Tibial nerve (tissue), 4 donors: ENCODE measurements at regions not wholly inside any gene's neighbourhood (a gene's known extent, or its start where the extent isn't known, plus 50 kb on each side); places are given as distances from the start of the nearest gene placed in this dataset.

Experiments
- DNase-seq, 2 donors: peaks; one replicate each; pipeline ENCODE4 v3.0.0-alpha.2; 2019; ENCODE audit warnings: low spot score in 2 of 2
- H3K27ac ChIP-seq, 4 donors: fragments of 200-600 bp; sonication (generic) in 3 of 4; one replicate each; pipeline ENCODE4 v1.5.1; 2017 to 2019; ENCODE audit warnings: mild to moderate bottlenecking in 1 of 4
- H3K27me3 ChIP-seq, 2 donors: fragments of 200-600 bp; sonication (generic) in 1 of 2; one replicate each; pipeline versions ENCODE4 v1.5.1 to v1.6.0; 2017 to 2019
- H3K36me3 ChIP-seq, 3 donors: fragments of 200-600 bp; sonication (generic); one replicate each; pipeline ENCODE4 v1.5.1; 2018 to 2019
- H3K4me1 ChIP-seq, 4 donors: fragments of 200-600 bp; sonication (generic) in 3 of 4; one replicate each; pipeline ENCODE4 v1.5.1; 2017 to 2019
- H3K4me3 ChIP-seq, 4 donors: fragments of 200-600 bp; sonication (generic) in 3 of 4; one replicate each; pipeline ENCODE4 v1.5.1; 2017 to 2019; ENCODE audit warnings: mild to moderate bottlenecking in 1 of 4, moderate library complexity in 1 of 4
- H3K9me3 ChIP-seq, 4 donors: fragments of 200-600 bp; sonication (generic) in 3 of 4; one replicate each; pipeline ENCODE4 v1.5.1; 2017 to 2019
- CTCF ChIP-seq, 5 experiments: fragments of 200-600 bp in 3 of 5; fragments of 450-650 bp in 2 of 5; sonication (generic) in 3 of 5; IDR thresholded peaks; one replicate each; pipeline ENCODE4 v1.5.1; 2016 to 2019; ENCODE audit warnings: antibody characterized with exemption in 5 of 5, mild to moderate bottlenecking in 3 of 5, moderate library complexity in 2 of 5
- EP300 ChIP-seq, 2 donors: sonication (generic); formaldehyde crosslinking; IDR thresholded peaks; one replicate each; pipeline ENCODE4 v1.6.1; 2017; ENCODE audit warnings: antibody characterized with exemption in 2 of 2, mild to moderate bottlenecking in 1 of 2
- POLR2A ChIP-seq, 2 donors: fragments of 450-650 bp; IDR thresholded peaks; one replicate each; pipeline ENCODE4 v1.6.1; 2017; ENCODE audit warnings: antibody characterized with exemption in 2 of 2, mild to moderate bottlenecking in 2 of 2, moderate library complexity in 2 of 2
- WGBS, 2 donors: methylation state at CpG; one replicate each; pipeline ENCODE4 v1.1.5; 2018; 5-methylcytosine and 5-hydroxymethylcytosine counted together

GRCh38 chr2:6443061-6443823 is 422.5 kb downstream of the CMPK2 start:
- TF ChIP-seq POLR2A (IDR thresholded peaks at IDR 0.05): no peak
- no peak for TF ChIP-seq EP300 (IDR thresholded peaks at IDR 0.05)
- TF ChIP-seq CTCF (IDR thresholded peaks at IDR 0.05): no peak
- Histone ChIP-seq H3K4me1 (no peaks in the 10 kb centered on the region), H3K27ac (no peak overlapping the region), H3K4me3 (no peak overlapping the region), H3K27me3 (no peaks in the 10 kb centered on the region), H3K36me3 (no peaks in the 10 kb centered on the region), H3K9me3 (no peaks in the 10 kb centered on the region)
- WGBS, 2 donors: 94 to 96% methylated on average over 4 of the region's 4 CpGs
- DNase-seq: no peak

DNA sequence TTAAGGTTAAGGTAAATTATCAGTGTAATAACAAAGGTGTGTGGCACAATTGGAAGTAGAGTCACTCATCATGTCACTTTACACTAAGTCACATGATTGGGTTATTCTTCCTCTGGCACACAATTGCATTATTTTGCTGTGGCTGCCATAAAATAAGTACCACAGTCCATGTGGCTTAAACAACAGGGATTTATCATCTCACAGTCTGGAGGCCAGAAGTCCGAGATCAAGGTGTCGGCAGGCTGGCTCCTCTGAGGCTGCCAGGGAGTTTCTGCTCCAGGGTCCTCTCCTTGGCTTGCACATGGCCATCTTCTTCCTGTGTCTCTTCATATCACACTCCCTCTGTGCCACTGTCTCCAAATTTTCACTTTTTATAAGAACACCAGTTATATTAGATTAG is 421.2 kb downstream of the CMPK2 start:
- no peak for DNase-seq
- H3K4me3 ChIP-seq: no peak overlapping the region
- TF ChIP-seq POLR2A (IDR thresholded peaks at IDR 0.05): no peak
- TF ChIP-seq CTCF (IDR thresholded peaks at IDR 0.05): no peak
- TF ChIP-seq EP300 (IDR thresholded peaks at IDR 0.05): no peak
- H3K36me3 ChIP-seq: no peaks in the 10 kb centered on the region
- no peaks in the 10 kb centered on the region for H3K27me3 ChIP-seq
- 95 to 100% methylated on average over 2 of the region's 2 CpGs for WGBS, 2 donors
- H3K4me1 ChIP-seq: no peaks in the 10 kb centered on the region
- no peak overlapping the region for H3K27ac ChIP-seq
- no peaks in the 10 kb centered on the region for H3K9me3 ChIP-seq

GRCh38 chr2:6445156-6445555 is 420.6 kb downstream of the CMPK2 start:
- DNase-seq: no peak
- WGBS, 2 donors: 62 to 80% methylated on average over 3 of the region's 3 CpGs
- Histone ChIP-seq H3K36me3 (no peaks in the 10 kb centered on the region), H3K27me3 (no peaks in the 10 kb centered on the region), H3K9me3 (no peaks in the 10 kb centered on the region), H3K4me1 (no peaks in the 10 kb centered on the region), H3K27ac (no peak overlapping the region), H3K4me3 (no peak overlapping the region)
- no peak for TF ChIP-seq EP300 (IDR thresholded peaks at IDR 0.05)
- no peak for TF ChIP-seq POLR2A (IDR thresholded peaks at IDR 0.05)
- TF ChIP-seq CTCF (IDR thresholded peaks at IDR 0.05): no peak

DNA sequence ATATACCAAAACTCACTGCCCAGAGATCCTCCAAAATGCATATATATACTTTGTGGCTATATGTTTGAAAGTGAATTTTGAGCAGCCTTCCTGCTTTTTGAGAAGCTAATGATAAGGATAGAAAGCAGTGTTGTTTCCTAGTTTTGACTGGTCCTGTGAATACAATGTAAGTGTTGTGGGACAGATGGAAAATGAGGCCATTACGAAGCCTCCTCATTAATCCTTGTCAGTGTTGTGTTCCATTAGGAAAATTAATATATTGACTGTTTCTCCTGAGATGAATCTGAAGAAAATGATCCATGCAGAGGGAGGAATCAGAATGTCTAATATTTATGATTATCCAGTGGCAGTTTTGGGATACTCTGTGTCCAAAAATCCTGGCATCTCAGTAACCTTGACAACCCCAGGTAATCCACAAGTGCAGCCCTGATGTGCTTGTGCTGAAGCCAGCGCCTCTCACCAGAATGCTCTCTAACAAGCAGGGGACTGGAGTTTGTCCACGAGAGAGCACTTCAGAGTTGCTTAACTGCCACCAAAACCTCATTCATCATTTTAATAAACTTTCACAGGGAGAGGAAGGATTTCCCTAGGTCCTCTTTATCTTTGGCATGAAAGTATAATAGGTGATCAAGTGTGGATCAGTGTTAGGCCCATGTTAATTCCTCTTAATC is 418.6 kb downstream of the CMPK2 start:
- no peaks in the 10 kb centered on the region for H3K9me3 ChIP-seq
- H3K4me1 ChIP-seq: no peaks in the 10 kb centered on the region
- WGBS, 2 donors: 59 to 62% methylated on average over 3 of the region's 3 CpGs
- TF ChIP-seq POLR2A (IDR thresholded peaks at IDR 0.05) (no peak), CTCF (IDR thresholded peaks at IDR 0.05) (no peak), EP300 (IDR thresholded peaks at IDR 0.05) (no peak)
- no peaks in the 10 kb centered on the region for H3K27me3 ChIP-seq
- no peak overlapping the region for H3K4me3 ChIP-seq
- DNase-seq: no peak
- H3K27ac ChIP-seq: no peak overlapping the region
- H3K36me3 ChIP-seq: no peaks in the 10 kb centered on the region

DNA sequence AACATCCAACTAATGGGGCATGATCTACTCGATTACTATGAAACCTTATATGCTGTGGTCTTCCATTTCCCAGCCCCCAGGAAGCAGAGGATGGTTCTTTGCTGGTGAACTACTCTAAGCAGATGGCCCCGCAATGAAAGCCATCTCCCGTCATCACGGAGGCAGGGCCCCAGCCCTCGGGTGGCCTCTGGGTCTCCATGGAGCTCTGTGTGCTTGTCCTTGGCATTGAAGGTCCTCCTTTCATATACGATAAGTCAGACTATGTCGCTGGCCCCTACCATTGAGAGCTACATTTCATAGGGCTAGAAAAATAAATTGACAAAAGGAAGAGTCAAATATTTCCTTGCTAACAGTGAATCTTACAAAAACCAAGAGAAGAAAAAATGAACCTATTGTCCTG is 416.8 kb downstream of the CMPK2 start:
- WGBS, 2 donors: 50 to 63% methylated on average over 7 of the region's 7 CpGs
- no peaks in the 10 kb centered on the region for H3K9me3 ChIP-seq
- no peak for DNase-seq
- H3K4me3 ChIP-seq: no peak overlapping the region
- no peaks in the 10 kb centered on the region for H3K27me3 ChIP-seq
- no peak overlapping the region for H3K27ac ChIP-seq
- H3K36me3 ChIP-seq: no peaks in the 10 kb centered on the region
- TF ChIP-seq POLR2A (IDR thresholded peaks at IDR 0.05) (no peak), CTCF (IDR thresholded peaks at IDR 0.05) (no peak), EP300 (IDR thresholded peaks at IDR 0.05) (no peak)
- no peaks in the 10 kb centered on the region for H3K4me1 ChIP-seq
